ENCODE measurements at regions not wholly inside any gene's neighbourhood (a gene's known extent, or its start where the extent isn't known, plus 50 kb on each side); places are given as distances from the start of the nearest gene placed in this dataset.

GRCh38 chr2:209145941-209146681 is 277.7 kb upstream of the MAP2 start:
- DNase-seq (ENCODE audit: low read depth, low spot score), result no peak
- Mint-ChIP-seq H3K27me3 (ENCODE audit: low read depth) (no peaks in the 10 kb centered on the region), H3K27ac (ENCODE audit: unreplicated experiment) (no peak overlapping the region), H3K4me1 (no peaks in the 10 kb centered on the region), H3K36me3 (ENCODE audit: low read depth) (no peaks in the 10 kb centered on the region), H3K4me3 (no peak overlapping the region), H3K9me3 (no peaks in the 10 kb centered on the region)
- no peak for TF ChIP-seq CTCF (conservative IDR thresholded peaks at IDR 0.05)

GRCh38 chr2:209146682-209147320 is 277.0 kb upstream of the MAP2 start:
- no peak for TF ChIP-seq CTCF (conservative IDR thresholded peaks at IDR 0.05)
- H3K4me1 Mint-ChIP-seq, result no peaks in the 10 kb centered on the region
- H3K27ac Mint-ChIP-seq (ENCODE audit: unreplicated experiment), result no peak overlapping the region
- H3K36me3 Mint-ChIP-seq (ENCODE audit: low read depth), result no peaks in the 10 kb centered on the region
- H3K27me3 Mint-ChIP-seq (ENCODE audit: low read depth), result no peaks in the 10 kb centered on the region
- H3K9me3 Mint-ChIP-seq, result no peaks in the 10 kb centered on the region
- no peak for DNase-seq (ENCODE audit: low read depth, low spot score)
- no peak overlapping the region for H3K4me3 Mint-ChIP-seq

DNA sequence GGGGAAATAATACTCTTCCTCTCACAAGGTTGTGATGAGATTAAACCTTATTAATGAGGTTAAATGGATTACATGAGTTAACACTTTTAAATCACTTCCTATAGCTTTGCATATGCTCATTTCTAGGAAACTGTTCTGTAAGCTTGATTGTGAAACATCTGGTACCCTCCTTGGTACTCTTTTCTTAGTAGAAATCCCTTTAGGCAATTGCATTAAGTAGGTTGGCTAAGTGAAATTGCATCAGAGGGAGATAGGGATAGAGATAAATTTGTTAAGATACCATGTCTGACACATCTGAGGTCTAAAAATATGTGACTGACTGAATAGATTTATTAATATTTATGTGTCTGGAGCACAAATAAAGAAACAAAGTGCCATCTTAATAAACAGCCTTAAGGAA is 275.9 kb upstream of the MAP2 start:
- no peak for DNase-seq (ENCODE audit: low read depth, low spot score)
- Mint-ChIP-seq H3K27ac (ENCODE audit: unreplicated experiment) (no peak overlapping the region), H3K27me3 (ENCODE audit: low read depth) (no peaks in the 10 kb centered on the region), H3K4me1 (no peaks in the 10 kb centered on the region), H3K9me3 (no peaks in the 10 kb centered on the region), H3K4me3 (no peak overlapping the region), H3K36me3 (ENCODE audit: low read depth) (no peaks in the 10 kb centered on the region)
- TF ChIP-seq CTCF (conservative IDR thresholded peaks at IDR 0.05), result no peak

DNA sequence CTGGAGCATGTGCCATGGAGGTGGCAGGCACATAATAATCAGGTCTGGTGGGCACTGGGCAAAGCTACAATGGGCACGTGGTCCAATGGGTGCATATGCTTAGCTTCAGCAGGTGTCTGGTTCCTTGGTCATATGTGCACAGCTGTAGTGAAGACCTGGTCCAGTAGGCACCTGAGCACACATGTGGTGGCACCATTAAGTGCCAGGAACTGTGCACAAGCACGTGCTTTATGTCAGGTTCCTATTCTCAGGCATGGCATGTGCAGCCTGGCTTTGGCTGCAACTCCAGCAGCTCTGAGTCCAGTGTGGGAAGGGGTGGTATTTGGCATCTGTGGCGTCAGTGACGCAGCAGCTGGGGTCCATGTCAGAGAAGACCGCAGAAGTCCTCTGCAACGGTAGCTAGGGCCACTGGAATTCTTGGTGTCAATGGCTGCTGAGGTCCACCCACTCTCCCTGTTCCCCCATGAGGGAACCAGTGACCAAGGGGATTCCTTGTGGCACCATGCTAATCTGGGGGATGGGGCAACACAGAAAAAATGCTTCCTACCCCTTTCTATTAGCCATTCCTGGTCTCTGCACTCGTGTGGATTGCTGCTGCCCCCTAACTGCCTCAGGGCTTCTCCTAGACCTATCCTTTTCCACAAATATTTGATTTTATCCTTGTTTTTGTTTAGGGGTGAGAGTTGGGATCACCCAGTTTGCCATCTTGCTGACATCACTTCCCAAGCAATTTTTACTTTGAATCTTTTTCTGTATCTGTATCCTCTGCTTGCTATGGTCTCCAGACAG is 262.9 kb upstream of the MAP2 start:
- DNase-seq (ENCODE audit: low read depth, low spot score), result no peak
- no peak for TF ChIP-seq CTCF (conservative IDR thresholded peaks at IDR 0.05)
- H3K4me1 Mint-ChIP-seq, result no peaks in the 10 kb centered on the region
- no peak overlapping the region for H3K4me3 Mint-ChIP-seq
- H3K9me3 Mint-ChIP-seq, result no peaks in the 10 kb centered on the region
- no peaks in the 10 kb centered on the region for H3K27me3 Mint-ChIP-seq (ENCODE audit: low read depth)
- H3K36me3 Mint-ChIP-seq (ENCODE audit: low read depth), result no peaks in the 10 kb centered on the region
- H3K27ac Mint-ChIP-seq (ENCODE audit: unreplicated experiment), result no peak overlapping the region

DNA sequence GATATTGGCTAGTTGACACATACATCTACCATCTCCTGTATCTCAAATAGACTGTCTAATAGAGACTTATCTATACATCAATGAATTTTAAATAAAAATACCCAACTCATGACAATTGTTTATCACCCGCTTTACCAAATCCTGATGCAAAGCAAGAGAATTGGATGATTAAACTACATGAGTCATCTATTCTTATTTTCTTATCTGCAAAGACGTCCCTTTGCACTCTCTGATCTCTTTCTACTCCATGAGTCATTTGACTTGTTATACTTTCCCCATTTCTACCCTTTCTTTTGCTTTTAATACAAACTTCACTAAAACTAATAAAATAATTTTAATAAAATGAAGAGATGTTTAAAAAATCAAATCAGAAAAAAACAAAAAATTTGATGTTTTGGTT is 261.7 kb upstream of the MAP2 start:
- Mint-ChIP-seq H3K36me3 (ENCODE audit: low read depth) (no peaks in the 10 kb centered on the region), H3K4me1 (no peaks in the 10 kb centered on the region), H3K9me3 (no peaks in the 10 kb centered on the region), H3K27me3 (ENCODE audit: low read depth) (no peaks in the 10 kb centered on the region), H3K27ac (ENCODE audit: unreplicated experiment) (no peak overlapping the region), H3K4me3 (no peak overlapping the region)
- no peak for TF ChIP-seq CTCF (conservative IDR thresholded peaks at IDR 0.05)
- DNase-seq (ENCODE audit: low read depth, low spot score), result no peak

Measured in neural crest cell (in vitro differentiated cells).